KMS-11 (cell line): ENCODE measurements at regions not wholly inside any gene's neighbourhood (a gene's known extent, or its start where the extent isn't known, plus 50 kb on each side); places are given as distances from the start of the nearest gene placed in this dataset.

ENCODE experiments used
- H2AFZ ChIP-seq: fragments of 200-600 bp; sonication (generic); 2 replicates; pipeline ENCODE4 v1.6.1; 2016; ENCODE audit warnings: antibody characterized with exemption, mixed run types, low read depth
- H3K27ac ChIP-seq: fragments of 200-600 bp; sonication (generic); 2 replicates; pipeline ENCODE4 v1.6.1; 2016; ENCODE audit warnings: mild to moderate bottlenecking, mixed run types
- H3K27me3 ChIP-seq: fragments of 200-600 bp; sonication (generic); 2 replicates; pipeline ENCODE4 v1.6.1; 2017; ENCODE audit warnings: mild to moderate bottlenecking, low read depth, mixed run types, moderate library complexity; ENCODE audit not compliant: insufficient read depth
- H3K36me3 ChIP-seq: fragments of 200-600 bp; sonication (generic); 2 replicates; pipeline ENCODE4 v1.6.1; 2017; ENCODE audit warnings: mild to moderate bottlenecking, mixed run types; ENCODE audit not compliant: insufficient read depth
- H3K4me1 ChIP-seq: fragments of 200-600 bp; sonication (generic); 2 replicates; pipeline ENCODE4 v1.6.1; 2016; ENCODE audit warnings: mild to moderate bottlenecking, low read depth, mixed run types; ENCODE audit not compliant: poor library complexity, severe bottlenecking
- H3K4me2 ChIP-seq: fragments of 200-600 bp; sonication (generic); 2 replicates; pipeline ENCODE4 v1.7.0; 2016; ENCODE audit warnings: mild to moderate bottlenecking, mixed run types
- H3K4me3 ChIP-seq: fragments of 200-600 bp; sonication (generic); IDR thresholded peaks from 2 replicates; pipeline ENCODE4 v1.6.1; 2017; ENCODE audit warnings: low read depth, low read length, mixed read lengths; ENCODE audit not compliant: insufficient read depth
- H3K79me2 ChIP-seq: fragments of 200-600 bp; sonication (generic); 2 replicates; pipeline ENCODE4 v1.6.1; 2016; ENCODE audit warnings: low read depth, mixed run types; ENCODE audit not compliant: insufficient read depth
- H3K9ac ChIP-seq: fragments of 200-600 bp; sonication (generic); 2 replicates; pipeline ENCODE4 v1.6.1; 2016; ENCODE audit warnings: mild to moderate bottlenecking, mixed run types
- H4K20me1 ChIP-seq: fragments of 200-600 bp; sonication (generic); 2 replicates; pipeline ENCODE4 v1.6.1; 2016; ENCODE audit warnings: mild to moderate bottlenecking, mixed run types; ENCODE audit not compliant: insufficient read depth
- TF ChIP-seq, protein P1 (sequence below): fragments of 200-600 bp; sonication (generic); conservative IDR thresholded peaks from 2 replicates; pipeline ENCODE4 v1.6.1; 2017; ENCODE audit warnings: low read depth, mild to moderate bottlenecking, antibody characterized with exemption, low read length, moderate library complexity, mixed read lengths

DNA sequence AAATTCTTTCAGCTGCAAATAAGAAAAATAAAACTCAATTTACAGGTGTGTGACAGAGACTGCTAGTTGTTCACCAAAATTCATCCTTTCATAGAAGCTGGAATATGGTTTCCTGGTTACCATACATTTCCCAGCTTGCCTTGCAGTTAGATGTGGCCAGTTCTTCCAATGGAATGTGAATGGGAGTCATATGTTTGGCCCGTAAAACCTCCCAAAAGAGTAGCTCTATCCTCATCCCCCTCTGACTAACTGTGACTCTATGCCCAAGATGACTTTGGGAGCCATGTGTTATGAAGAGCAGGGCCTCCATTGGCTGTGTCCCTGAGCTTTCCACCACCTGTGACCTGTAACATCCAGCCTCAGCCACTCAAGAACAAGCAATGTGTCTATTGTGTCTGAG lies 90.6 kb upstream of the NGF start:
- no peaks in the 10 kb centered on the region for H3K4me1 ChIP-seq
- TF ChIP-seq, protein P1, sequence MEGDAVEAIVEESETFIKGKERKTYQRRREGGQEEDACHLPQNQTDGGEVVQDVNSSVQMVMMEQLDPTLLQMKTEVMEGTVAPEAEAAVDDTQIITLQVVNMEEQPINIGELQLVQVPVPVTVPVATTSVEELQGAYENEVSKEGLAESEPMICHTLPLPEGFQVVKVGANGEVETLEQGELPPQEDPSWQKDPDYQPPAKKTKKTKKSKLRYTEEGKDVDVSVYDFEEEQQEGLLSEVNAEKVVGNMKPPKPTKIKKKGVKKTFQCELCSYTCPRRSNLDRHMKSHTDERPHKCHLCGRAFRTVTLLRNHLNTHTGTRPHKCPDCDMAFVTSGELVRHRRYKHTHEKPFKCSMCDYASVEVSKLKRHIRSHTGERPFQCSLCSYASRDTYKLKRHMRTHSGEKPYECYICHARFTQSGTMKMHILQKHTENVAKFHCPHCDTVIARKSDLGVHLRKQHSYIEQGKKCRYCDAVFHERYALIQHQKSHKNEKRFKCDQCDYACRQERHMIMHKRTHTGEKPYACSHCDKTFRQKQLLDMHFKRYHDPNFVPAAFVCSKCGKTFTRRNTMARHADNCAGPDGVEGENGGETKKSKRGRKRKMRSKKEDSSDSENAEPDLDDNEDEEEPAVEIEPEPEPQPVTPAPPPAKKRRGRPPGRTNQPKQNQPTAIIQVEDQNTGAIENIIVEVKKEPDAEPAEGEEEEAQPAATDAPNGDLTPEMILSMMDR: no peak
- no peaks in the 10 kb centered on the region for H3K79me2 ChIP-seq
- no peaks in the 10 kb centered on the region for H4K20me1 ChIP-seq
- no peak overlapping the region for H3K4me3 ChIP-seq
- H3K27ac ChIP-seq: no peak overlapping the region
- no peaks in the 10 kb centered on the region for H3K27me3 ChIP-seq
- H3K36me3 ChIP-seq: no peaks in the 10 kb centered on the region
- no peak overlapping the region for H3K9ac ChIP-seq
- no peak overlapping the region for H2AFZ ChIP-seq
- H3K4me2 ChIP-seq: no peak overlapping the region

DNA sequence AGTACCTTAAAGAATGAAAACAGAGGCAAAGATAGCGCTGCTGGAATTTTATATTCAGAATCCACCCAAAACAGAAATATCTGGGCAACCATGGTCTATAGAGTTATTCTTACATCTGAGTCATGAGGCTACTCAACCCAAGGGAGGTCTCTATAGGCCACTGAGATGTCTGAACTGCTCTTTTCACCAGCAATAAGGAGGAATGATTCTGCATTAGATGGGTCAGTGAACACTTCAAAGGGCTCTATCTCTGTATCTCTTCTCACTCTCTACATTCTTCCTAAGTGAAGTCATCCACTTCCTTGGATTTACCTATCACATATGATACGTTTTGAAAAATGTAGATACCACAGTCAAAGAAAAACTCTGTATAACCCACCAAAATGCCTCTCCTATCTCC lies 90.2 kb upstream of the NGF start:
- Histone ChIP-seq H3K36me3 (no peaks in the 10 kb centered on the region), H3K79me2 (no peaks in the 10 kb centered on the region), H3K4me1 (no peaks in the 10 kb centered on the region), H3K4me3 (no peak overlapping the region), H3K9ac (no peak overlapping the region), H3K27me3 (no peaks in the 10 kb centered on the region), H4K20me1 (no peaks in the 10 kb centered on the region), H3K4me2 (no peak overlapping the region), H2AFZ (no peak overlapping the region), H3K27ac (no peak overlapping the region)
- TF ChIP-seq, protein P1: no peak

DNA sequence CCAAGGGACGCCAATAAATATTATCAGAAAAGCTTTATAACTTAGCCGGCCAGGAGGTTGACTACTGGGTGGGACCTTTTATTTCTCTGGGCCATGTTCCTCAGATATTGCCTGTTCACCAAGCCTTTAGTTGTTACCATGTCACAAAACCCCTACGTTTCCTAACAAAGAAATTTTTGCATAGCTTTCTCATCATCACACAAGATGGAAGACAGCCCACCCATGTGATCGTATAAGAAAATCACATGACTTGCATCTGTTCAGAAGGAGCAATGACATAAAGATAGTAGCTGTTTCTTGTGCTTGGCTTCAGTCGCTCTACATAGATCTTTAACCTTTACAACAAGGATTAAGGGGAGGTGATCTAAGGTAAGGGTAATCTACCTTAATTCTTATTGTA lies 88.9 kb upstream of the NGF start:
- Histone ChIP-seq H3K9ac (no peak overlapping the region), H3K4me3 (no peak overlapping the region), H3K4me1 (no peaks in the 10 kb centered on the region), H2AFZ (no peak overlapping the region), H3K27me3 (no peaks in the 10 kb centered on the region), H3K4me2 (no peak overlapping the region), H4K20me1 (no peaks in the 10 kb centered on the region), H3K27ac (no peak overlapping the region), H3K79me2 (no peaks in the 10 kb centered on the region), H3K36me3 (no peaks in the 10 kb centered on the region)
- TF ChIP-seq, protein P1: no peak

DNA sequence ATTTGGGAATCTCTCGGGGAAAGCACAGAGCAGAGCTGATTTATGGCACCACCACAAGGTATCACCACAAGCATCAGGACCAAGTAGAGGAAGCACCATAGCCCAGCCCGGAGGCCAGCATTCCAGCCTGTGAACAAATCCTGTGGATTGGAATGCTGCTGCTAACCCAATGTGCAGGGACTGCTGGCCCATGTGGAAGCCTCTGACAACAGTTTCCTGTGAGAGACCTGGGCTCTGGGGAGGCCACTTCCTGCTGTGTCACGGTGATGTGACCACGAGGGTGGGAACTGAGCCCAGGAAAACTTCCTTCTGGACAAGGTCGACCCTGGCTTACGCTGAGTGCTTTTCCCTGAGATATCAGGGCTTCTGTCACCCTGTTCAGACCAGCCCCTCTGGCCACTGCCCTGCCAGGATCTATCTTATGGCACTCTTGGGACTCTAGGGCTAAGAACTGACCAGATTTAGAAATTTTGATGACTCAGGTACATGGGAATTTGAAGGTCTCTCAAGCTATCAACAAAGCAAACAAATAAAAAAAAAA lies 88.3 kb upstream of the NGF start:
- H3K27me3 ChIP-seq: no peaks in the 10 kb centered on the region
- H2AFZ ChIP-seq: no peak overlapping the region
- H3K36me3 ChIP-seq: no peaks in the 10 kb centered on the region
- H4K20me1 ChIP-seq: no peaks in the 10 kb centered on the region
- TF ChIP-seq, protein P1: no peak
- H3K9ac ChIP-seq: no peak overlapping the region
- no peak overlapping the region for H3K4me2 ChIP-seq
- no peak overlapping the region for H3K4me3 ChIP-seq
- no peak overlapping the region for H3K27ac ChIP-seq
- H3K79me2 ChIP-seq: no peaks in the 10 kb centered on the region
- no peaks in the 10 kb centered on the region for H3K4me1 ChIP-seq

DNA sequence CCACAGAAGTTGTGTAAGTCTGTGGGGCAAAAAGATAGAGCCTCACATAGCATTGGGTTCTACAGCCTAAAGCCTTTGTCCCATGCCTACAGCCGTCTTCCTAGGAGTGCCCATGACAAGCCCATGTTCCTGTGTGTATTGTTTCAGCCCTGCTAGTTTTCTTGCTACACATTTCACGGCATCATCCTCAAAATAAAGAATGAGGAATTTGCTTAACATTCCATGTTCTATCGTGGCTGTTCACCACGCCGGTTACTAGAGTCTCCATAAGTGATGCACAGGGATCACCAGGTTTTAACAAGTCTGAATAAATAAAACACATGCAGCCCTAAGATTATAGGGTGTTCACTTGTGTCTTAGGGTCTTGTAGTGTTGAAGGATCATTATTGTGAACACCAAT lies 87.4 kb upstream of the NGF start:
- H3K79me2 ChIP-seq: no peaks in the 10 kb centered on the region
- H3K27me3 ChIP-seq: no peaks in the 10 kb centered on the region
- no peaks in the 10 kb centered on the region for H4K20me1 ChIP-seq
- H3K9ac ChIP-seq: no peak overlapping the region
- TF ChIP-seq, protein P1: no peak
- H3K4me1 ChIP-seq: no peaks in the 10 kb centered on the region
- H3K27ac ChIP-seq: no peak overlapping the region
- no peak overlapping the region for H3K4me2 ChIP-seq
- no peak overlapping the region for H3K4me3 ChIP-seq
- H3K36me3 ChIP-seq: no peaks in the 10 kb centered on the region
- H2AFZ ChIP-seq: no peak overlapping the region
